Fibroblast of lung (primary cell): ENCODE measurements at regions not wholly inside any gene's neighbourhood (a gene's known extent, or its start where the extent isn't known, plus 50 kb on each side); places are given as distances from the start of the nearest gene placed in this dataset.

Experiments
- DNase-seq, 2 donors: peaks; one replicate each; pipeline versions ENCODE4 v3.0.0 to v3.0.0-alpha.2; 2010; ENCODE audit warnings: low read depth in 2 of 2
- H2AFZ ChIP-seq: 2 replicates; pipeline ENCODE4 v1.5.1; 2012; ENCODE audit warnings: low read length, control low read depth, inconsistent platforms
- H3K27ac ChIP-seq: 2 replicates; pipeline ENCODE4 v1.5.1; 2011; ENCODE audit warnings: low read length, control low read depth; ENCODE audit not compliant: insufficient read depth
- H3K27me3 ChIP-seq: 2 replicates; pipeline ENCODE4 v1.5.1; 2011; ENCODE audit warnings: mild to moderate bottlenecking, low read length; ENCODE audit not compliant: control insufficient read depth, insufficient read depth
- H3K36me3 ChIP-seq: 2 replicates; pipeline ENCODE4 v1.5.1; 2011; ENCODE audit warnings: low read length; ENCODE audit not compliant: control insufficient read depth, insufficient read depth
- H3K4me1 ChIP-seq: 2 replicates; pipeline ENCODE4 v1.5.1; 2011; ENCODE audit warnings: low read length; ENCODE audit not compliant: control insufficient read depth, insufficient read depth; ENCODE audit errors: extremely low read depth
- H3K4me2 ChIP-seq: 2 replicates; pipeline ENCODE4 v1.5.1; 2011; ENCODE audit warnings: low read length, control low read depth; ENCODE audit not compliant: insufficient read depth; ENCODE audit errors: extremely low read depth
- H3K4me3 ChIP-seq, 4 experiments: fragments of 200-600 bp in 1 of 4; sonication (generic) in 1 of 4; replicated peaks in 1 of 4; 2 replicates each; pipeline ENCODE4 v1.5.1; 2011 to 2016; ENCODE audit warnings: low read length in 4 of 4, low read depth in 3 of 4, mild to moderate bottlenecking in 3 of 4, control low read depth in 2 of 4, inconsistent platforms in 1 of 4, mixed read lengths in 1 of 4; ENCODE audit not compliant: insufficient read depth in 1 of 4; ENCODE audit errors: control extremely low read depth in 1 of 4
- H3K79me2 ChIP-seq: 2 replicates; pipeline ENCODE4 v1.5.1; 2012; ENCODE audit warnings: mild to moderate bottlenecking, low read length, inconsistent platforms; ENCODE audit not compliant: control insufficient read depth, insufficient read depth
- H3K9ac ChIP-seq: 2 replicates; pipeline ENCODE4 v1.5.1; 2011; ENCODE audit warnings: mild to moderate bottlenecking, low read length, control low read depth; ENCODE audit not compliant: insufficient read depth
- H3K9me3 ChIP-seq: 2 replicates; pipeline ENCODE4 v1.5.1; 2012; ENCODE audit warnings: low read depth, low read length; ENCODE audit not compliant: control insufficient read depth, insufficient read depth
- H4K20me1 ChIP-seq: 2 replicates; pipeline ENCODE4 v1.5.1; 2011; ENCODE audit warnings: low read length; ENCODE audit not compliant: control insufficient read depth, insufficient read depth; ENCODE audit errors: extremely low read depth
- EZH2 ChIP-seq: IDR thresholded peaks from 2 replicates; pipeline ENCODE4 v1.5.1; 2012; ENCODE audit warnings: low read length, control low read depth, mild to moderate bottlenecking; ENCODE audit errors: missing control alignments
- TF ChIP-seq, protein P1 (sequence below), 2 donors: IDR thresholded peaks in 1 of 2; conservative IDR thresholded peaks in 1 of 2; 1 replicate in 1 of 2; 2 replicates in 1 of 2; pipeline ENCODE4 v1.5.1; 2011 to 2012; ENCODE audit warnings: low read length in 2 of 2, control low read depth in 1 of 2, inconsistent platforms in 1 of 2, low read depth in 1 of 2, mild to moderate bottlenecking in 1 of 2

DNA sequence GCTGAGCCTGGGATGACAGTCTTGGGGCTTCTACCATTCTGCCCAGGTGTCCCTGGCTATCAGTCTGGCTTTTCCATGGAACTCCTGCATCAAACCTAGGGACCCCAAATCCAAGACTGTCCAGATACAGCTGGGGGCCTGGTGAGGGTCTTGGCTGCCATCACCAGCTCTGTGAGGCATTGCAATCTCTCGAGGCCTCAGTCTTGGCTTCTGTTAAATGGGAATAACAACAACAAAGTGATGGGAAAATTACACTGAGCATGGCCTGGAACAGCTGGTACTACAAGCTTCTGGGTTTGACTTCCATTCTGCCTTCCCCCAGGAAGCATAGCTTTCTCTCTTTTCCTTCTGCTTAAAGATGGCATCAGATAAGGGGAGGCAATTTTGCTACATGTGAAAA lies 50.0 kb upstream of the LCTL start:
- H3K9me3 ChIP-seq: no peaks in the 10 kb centered on the region
- no peak overlapping the region for H3K9ac ChIP-seq
- H4K20me1 ChIP-seq: no peaks in the 10 kb centered on the region
- TF ChIP-seq EZH2: no peak
- TF ChIP-seq, protein P1, sequence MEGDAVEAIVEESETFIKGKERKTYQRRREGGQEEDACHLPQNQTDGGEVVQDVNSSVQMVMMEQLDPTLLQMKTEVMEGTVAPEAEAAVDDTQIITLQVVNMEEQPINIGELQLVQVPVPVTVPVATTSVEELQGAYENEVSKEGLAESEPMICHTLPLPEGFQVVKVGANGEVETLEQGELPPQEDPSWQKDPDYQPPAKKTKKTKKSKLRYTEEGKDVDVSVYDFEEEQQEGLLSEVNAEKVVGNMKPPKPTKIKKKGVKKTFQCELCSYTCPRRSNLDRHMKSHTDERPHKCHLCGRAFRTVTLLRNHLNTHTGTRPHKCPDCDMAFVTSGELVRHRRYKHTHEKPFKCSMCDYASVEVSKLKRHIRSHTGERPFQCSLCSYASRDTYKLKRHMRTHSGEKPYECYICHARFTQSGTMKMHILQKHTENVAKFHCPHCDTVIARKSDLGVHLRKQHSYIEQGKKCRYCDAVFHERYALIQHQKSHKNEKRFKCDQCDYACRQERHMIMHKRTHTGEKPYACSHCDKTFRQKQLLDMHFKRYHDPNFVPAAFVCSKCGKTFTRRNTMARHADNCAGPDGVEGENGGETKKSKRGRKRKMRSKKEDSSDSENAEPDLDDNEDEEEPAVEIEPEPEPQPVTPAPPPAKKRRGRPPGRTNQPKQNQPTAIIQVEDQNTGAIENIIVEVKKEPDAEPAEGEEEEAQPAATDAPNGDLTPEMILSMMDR (conservative IDR thresholded peaks at IDR 0.05 in 1 of 2, IDR thresholded peaks at IDR 0.05 in 1 of 2; ENCODE audit: low read depth in 1 of 2, low read length in 2 of 2): no peak
- no peak overlapping the region for H3K27ac ChIP-seq
- no peaks in the 10 kb centered on the region for H3K79me2 ChIP-seq
- H3K4me3 ChIP-seq: no peak overlapping the region
- no peak overlapping the region for H3K4me2 ChIP-seq
- DNase-seq: no peak
- peaks cover 8% of the 10 kb centered on the region for H3K4me1 ChIP-seq
- H3K27me3 ChIP-seq: no peaks in the 10 kb centered on the region
- no peak overlapping the region for H2AFZ ChIP-seq
- H3K36me3 ChIP-seq: no peaks in the 10 kb centered on the region

DNA sequence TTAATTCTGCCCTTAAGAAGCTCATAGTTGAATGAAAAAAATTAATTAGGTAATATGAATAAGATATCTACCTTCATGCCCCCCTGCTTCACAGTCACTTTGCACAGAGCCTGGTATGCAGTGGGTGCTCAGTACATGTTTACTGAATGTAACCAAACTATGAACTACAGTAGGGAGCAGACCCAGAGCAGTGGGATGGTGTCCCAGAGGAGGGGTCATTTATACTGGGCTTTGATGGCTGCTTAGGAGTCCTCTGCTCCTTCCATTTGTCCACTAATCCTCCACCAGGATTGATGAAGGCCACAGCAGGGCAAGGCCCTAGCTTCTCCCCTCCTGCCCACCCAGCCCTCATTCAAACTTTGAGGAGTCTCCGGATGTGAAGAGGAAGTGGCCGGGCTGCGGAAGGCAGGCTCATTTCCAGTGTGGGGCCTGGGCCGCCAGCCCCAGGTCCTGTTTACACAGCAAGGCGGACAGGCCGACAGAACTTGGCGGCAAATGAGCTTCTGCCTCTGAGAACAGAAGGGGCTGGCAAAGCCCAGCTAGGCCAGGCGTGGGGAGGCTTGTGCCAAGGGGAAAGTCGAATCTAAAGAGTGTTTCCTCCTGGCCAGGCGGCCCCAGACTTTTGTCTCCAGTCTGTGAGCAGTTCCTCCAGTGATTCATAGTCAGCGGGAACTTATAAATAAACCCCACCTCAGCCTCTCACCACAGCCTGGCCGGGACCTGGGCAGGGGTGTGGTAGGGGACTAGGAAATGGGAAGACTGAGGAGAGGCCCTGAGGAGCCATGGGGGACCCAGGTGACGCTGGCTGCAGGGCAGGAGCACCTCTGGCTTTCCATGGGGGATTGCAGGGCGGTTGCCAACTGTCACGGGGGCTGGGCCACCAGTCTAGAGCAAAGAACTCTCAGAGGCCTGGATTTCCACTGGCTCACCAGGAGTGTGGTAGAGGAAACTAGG lies 51.6 kb upstream of the LCTL start:
- H4K20me1 ChIP-seq: no peaks in the 10 kb centered on the region
- peak overlapping the region; percentile 34 for H3K9ac ChIP-seq
- H3K4me2 ChIP-seq: peak overlapping the region; percentile 48
- no peaks in the 10 kb centered on the region for H3K9me3 ChIP-seq
- H3K79me2 ChIP-seq: no peaks in the 10 kb centered on the region
- TF ChIP-seq, protein P1 (conservative IDR thresholded peaks at IDR 0.05 in 1 of 2, IDR thresholded peaks at IDR 0.05 in 1 of 2; ENCODE audit: low read depth in 1 of 2, low read length in 2 of 2): no peak
- TF ChIP-seq EZH2: no peak
- peaks cover 13% of the 10 kb centered on the region for H3K4me1 ChIP-seq
- H3K27me3 ChIP-seq: no peaks in the 10 kb centered on the region
- peak overlapping the region; percentile 84 for H3K27ac ChIP-seq
- peak; percentile 81 to 88 for DNase-seq
- peak overlapping the region; percentile 78 for H2AFZ ChIP-seq
- H3K36me3 ChIP-seq: no peaks in the 10 kb centered on the region
- no peak overlapping the region for H3K4me3 ChIP-seq

DNA sequence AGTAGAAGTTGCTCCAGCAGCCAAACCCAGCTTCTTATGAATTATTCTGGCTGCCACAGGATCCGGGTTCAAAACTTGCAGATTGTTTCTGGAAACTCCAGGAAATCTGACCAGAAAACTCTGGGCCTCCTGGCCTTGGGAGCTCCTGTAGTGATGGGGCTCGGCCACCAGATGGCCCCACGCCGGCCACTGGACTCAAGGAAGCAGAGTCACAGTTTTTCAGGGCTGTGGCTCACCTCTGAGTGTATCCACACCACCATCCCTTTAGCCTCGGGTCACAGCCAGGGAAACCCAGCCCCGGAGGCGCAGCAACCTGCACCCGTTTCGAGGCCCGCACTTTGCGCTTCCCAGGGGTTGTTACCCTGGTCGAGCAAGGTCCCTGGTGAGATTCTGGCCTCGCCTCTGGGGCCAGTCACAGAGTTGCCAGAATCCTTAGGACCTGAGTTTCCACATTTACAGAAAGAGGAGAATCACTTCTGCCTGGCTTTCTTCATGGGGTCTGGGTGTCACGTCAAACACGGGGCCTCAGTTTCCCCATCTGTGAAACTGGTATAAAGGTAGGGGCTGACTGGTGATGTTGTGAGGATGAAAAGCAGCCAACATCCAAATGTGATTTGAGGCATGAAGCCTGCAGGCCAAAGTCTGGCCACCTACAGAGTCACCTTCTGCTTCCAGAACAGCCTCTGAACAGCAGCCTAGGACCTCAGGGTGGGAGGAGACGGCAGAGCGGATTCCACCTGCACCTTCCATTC lies 53.5 kb upstream of the LCTL start:
- Histone ChIP-seq H3K4me3 (no peak overlapping the region), H3K4me2 (no peak overlapping the region), H3K36me3 (no peaks in the 10 kb centered on the region), H3K27me3 (no peaks in the 10 kb centered on the region), H3K79me2 (no peaks in the 10 kb centered on the region), H3K27ac (no peak overlapping the region), H4K20me1 (no peaks in the 10 kb centered on the region), H2AFZ (peak overlapping the region; percentile 43), H3K4me1 (peaks cover 13% of the 10 kb centered on the region), H3K9ac (no peak overlapping the region), H3K9me3 (no peaks in the 10 kb centered on the region)
- DNase-seq: peak; percentile 58 to 67
- no peak for TF ChIP-seq EZH2
- TF ChIP-seq, protein P1 (conservative IDR thresholded peaks at IDR 0.05 in 1 of 2, IDR thresholded peaks at IDR 0.05 in 1 of 2; ENCODE audit: low read depth in 1 of 2, low read length in 2 of 2): peak; percentile 79 to 90
